Epithelial cell of esophagus (primary cell): ENCODE measurements at regions not wholly inside any gene's neighbourhood (a gene's known extent, or its start where the extent isn't known, plus 50 kb on each side); places are given as distances from the start of the nearest gene placed in this dataset.

Experiments used
- DNase-seq: peaks from one replicate; pipeline ENCODE4 v3.0.0; 2010; ENCODE audit warnings: low read depth
- H3K4me3 ChIP-seq: 2 replicates; pipeline ENCODE4 v1.5.1; 2011; ENCODE audit warnings: mild to moderate bottlenecking, low read length, control low read depth
- TF ChIP-seq, protein P1 (sequence below): IDR thresholded peaks from 2 replicates; pipeline ENCODE4 v1.5.1; 2011; ENCODE audit warnings: low read depth, mild to moderate bottlenecking, low read length, control low read depth, inconsistent platforms; ENCODE audit not compliant: insufficient read depth; ENCODE audit errors: missing control alignments

DNA sequence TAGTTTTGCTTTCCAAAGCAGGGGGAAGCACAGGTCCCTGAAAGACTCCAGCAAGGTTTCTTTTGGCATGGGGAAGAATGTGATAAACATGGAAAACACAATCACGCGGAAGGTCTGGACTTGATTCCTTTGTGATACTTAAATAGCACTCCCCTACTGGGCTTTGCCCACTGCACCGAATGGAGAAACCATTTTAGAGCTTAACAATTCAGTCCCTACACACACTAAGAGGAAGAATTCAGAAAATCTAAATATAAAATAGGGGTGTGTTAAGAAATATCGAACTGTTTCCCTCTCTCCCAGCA lies 71.4 kb upstream of the NHSL1 start:
- TF ChIP-seq, protein P1, sequence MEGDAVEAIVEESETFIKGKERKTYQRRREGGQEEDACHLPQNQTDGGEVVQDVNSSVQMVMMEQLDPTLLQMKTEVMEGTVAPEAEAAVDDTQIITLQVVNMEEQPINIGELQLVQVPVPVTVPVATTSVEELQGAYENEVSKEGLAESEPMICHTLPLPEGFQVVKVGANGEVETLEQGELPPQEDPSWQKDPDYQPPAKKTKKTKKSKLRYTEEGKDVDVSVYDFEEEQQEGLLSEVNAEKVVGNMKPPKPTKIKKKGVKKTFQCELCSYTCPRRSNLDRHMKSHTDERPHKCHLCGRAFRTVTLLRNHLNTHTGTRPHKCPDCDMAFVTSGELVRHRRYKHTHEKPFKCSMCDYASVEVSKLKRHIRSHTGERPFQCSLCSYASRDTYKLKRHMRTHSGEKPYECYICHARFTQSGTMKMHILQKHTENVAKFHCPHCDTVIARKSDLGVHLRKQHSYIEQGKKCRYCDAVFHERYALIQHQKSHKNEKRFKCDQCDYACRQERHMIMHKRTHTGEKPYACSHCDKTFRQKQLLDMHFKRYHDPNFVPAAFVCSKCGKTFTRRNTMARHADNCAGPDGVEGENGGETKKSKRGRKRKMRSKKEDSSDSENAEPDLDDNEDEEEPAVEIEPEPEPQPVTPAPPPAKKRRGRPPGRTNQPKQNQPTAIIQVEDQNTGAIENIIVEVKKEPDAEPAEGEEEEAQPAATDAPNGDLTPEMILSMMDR, result no peak
- no peak for DNase-seq
- H3K4me3 ChIP-seq, result no peak overlapping the region

- DNase-seq, result no peak
- H3K4me3 ChIP-seq, result no peak overlapping the region
- TF ChIP-seq, protein P1, result no peak
Measured at GRCh38 chr6:138571181-138571580, 71.9 kb upstream of the NHSL1 start.

DNA sequence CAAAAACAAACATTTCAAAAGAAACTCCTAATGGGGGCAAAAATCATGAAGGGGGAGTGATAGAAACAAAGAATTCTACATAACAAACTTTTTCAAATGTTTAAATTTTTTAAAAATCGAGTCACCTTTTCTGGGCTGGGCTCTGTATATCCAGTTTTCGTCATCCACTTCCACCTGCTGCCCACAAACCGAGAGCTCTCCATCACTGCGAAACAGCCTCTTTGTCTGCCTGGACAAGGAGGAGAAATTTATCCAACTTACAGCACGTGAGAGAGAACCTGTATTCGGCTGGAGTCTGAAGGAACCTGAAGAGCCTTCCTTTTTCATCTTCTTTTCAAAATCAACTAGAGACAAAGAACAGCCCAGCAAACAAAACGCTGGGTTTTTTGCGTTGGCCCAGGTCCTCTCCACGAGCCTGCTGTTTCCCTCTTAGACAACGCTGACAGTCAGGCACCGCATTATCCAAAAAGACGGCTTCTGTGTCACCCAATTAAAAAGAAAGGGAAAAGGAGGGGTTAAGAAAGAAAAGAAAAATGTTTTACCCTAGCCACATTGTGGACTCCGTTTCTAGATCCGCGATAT lies 72.4 kb upstream of the NHSL1 start:
- TF ChIP-seq, protein P1, result no peak
- no peak for DNase-seq
- H3K4me3 ChIP-seq, result no peak overlapping the region

DNA sequence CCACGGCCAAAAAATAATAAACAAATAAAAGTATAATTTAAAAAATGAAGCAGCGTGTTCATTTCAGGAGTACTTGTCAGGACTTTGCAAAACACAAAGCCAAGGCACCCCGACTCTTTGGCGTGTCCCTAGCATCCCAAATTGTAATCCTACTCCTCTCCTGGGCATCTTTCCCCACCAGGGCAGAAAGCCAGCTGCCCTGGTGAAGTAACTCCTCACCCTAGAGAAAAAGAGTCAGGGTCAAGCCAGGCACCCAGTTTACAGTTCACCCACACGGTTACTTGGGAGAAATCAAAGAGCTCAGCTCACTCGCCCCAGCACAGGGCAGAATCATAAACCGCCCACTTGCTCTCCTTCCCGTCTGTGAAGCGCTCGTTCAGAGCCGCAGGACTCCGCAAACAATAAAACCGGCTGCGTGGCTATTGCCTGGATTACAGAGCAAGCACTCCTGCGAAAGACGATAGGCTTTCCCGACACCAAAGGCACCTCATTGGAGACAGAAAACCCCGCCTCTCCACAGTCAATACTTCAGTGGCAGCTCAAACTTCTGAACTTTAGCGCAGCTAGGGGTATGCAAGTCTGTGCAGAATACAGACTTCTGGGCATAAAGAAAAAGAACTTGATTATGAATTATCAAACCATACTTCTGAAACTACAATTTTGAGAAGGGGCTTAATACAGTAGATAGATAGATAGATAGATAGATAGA lies 73.0 kb upstream of the NHSL1 start:
- peak; percentile 89 for DNase-seq
- peak overlapping the region; percentile 28 for H3K4me3 ChIP-seq
- TF ChIP-seq, protein P1, result no peak

GRCh38 chr6:138572885-138573284 lies 73.6 kb upstream of the NHSL1 start:
- no peak for DNase-seq
- H3K4me3 ChIP-seq, result no peak overlapping the region

GRCh38 chr6:138575257-138575656 lies 76.0 kb upstream of the NHSL1 start:
- no peak overlapping the region for H3K4me3 ChIP-seq
- TF ChIP-seq, protein P1, result no peak
- DNase-seq, result no peak

More at GRCh38 chr6:138572885-138573284, 73.6 kb upstream of the NHSL1 start:
- TF ChIP-seq, protein P1, result no peak

GRCh38 chr6:138576313-138576712 lies 77.0 kb upstream of the NHSL1 start:
- DNase-seq, result no peak
- TF ChIP-seq, protein P1, result no peak
- H3K4me3 ChIP-seq, result no peak overlapping the region
